Erythroblast (primary cell): ENCODE measurements at regions not wholly inside any gene's neighbourhood (a gene's known extent, or its start where the extent isn't known, plus 50 kb on each side); places are given as distances from the start of the nearest gene placed in this dataset.

Experiments used
- GATA1 ChIP-seq: IDR thresholded peaks from 2 replicates; pipeline ENCODE4 v1.6.1; 2011; ENCODE audit warnings: low read depth, mild to moderate bottlenecking, control low read depth, low read length, moderate library complexity
- POLR2A ChIP-seq: IDR thresholded peaks from 2 replicates; pipeline ENCODE4 v1.6.1; 2011; ENCODE audit warnings: mild to moderate bottlenecking, low read length

GRCh38 chr9:81190659-81191058, 498.7 kb downstream of the TLE1 start:
- TF ChIP-seq POLR2A: no peak
- TF ChIP-seq GATA1: no peak
